ENCODE measurements at regions not wholly inside any gene's neighbourhood (a gene's known extent, or its start where the extent isn't known, plus 50 kb on each side); places are given as distances from the start of the nearest gene placed in this dataset.

- no peak overlapping the region for H3K4me3 ChIP-seq
- DNase-seq = no peak
- in situ Hi-C loops (cut with MboI; ENCODE audit: low sequenced_read_pairs in 4 of 4) (no loop called here), intact Hi-C loops (cut with DNase I; ENCODE audit: low total_unique reads) (no loop called here)
- ATAC-seq = peak in 1 of 2 donors; percentile 53
- no peaks in the 10 kb centered on the region for H3K9me3 ChIP-seq
- H3K27me3 ChIP-seq = no peaks in the 10 kb centered on the region
- H3K36me3 ChIP-seq = no peaks in the 10 kb centered on the region
- peaks cover 12 to 15% of the 10 kb centered on the region in 2 donors for H3K4me1 ChIP-seq
- TF ChIP-seq CTCF (IDR thresholded peaks at IDR 0.05 in 4 of 5, conservative IDR thresholded peaks at IDR 0.05 in 1 of 5) (no peak), POLR2A (IDR thresholded peaks at IDR 0.05) (no peak)
- H3K27ac ChIP-seq = no peak overlapping the region
Measured at GRCh38 chr10:78985973-78986818, 82.6 kb upstream of the ZMIZ1 start.

GRCh38 chr10:78991187-78991586 lies 77.6 kb upstream of the ZMIZ1 start:
- no peak overlapping the region for H3K27ac ChIP-seq
- ATAC-seq (no peak), DNase-seq (no peak)
- H3K4me3 ChIP-seq = no peak overlapping the region
- H3K4me1 ChIP-seq = peaks cover 10 to 11% of the 10 kb centered on the region in 2 donors
- no peak for TF ChIP-seq POLR2A (IDR thresholded peaks at IDR 0.05)
- no peak for TF ChIP-seq CTCF (IDR thresholded peaks at IDR 0.05 in 4 of 5, conservative IDR thresholded peaks at IDR 0.05 in 1 of 5)
- no peaks in the 10 kb centered on the region for H3K36me3 ChIP-seq
- H3K9me3 ChIP-seq = no peaks in the 10 kb centered on the region
- intact Hi-C loops (cut with DNase I; ENCODE audit: low total_unique reads) = no loop called here
- in situ Hi-C loops (cut with MboI; ENCODE audit: low sequenced_read_pairs in 4 of 4) = no loop called here
- no peaks in the 10 kb centered on the region for H3K27me3 ChIP-seq

GRCh38 chr10:78992333-78992732 lies 76.4 kb upstream of the ZMIZ1 start:
- Histone ChIP-seq H3K36me3 (no peaks in the 10 kb centered on the region), H3K4me3 (no peak overlapping the region), H3K27me3 (no peaks in the 10 kb centered on the region), H3K4me1 (peaks cover 6 to 7% of the 10 kb centered on the region in 2 donors), H3K9me3 (no peaks in the 10 kb centered on the region), H3K27ac (no peak overlapping the region)
- intact Hi-C loops (cut with DNase I; ENCODE audit: low total_unique reads) (no loop called here), in situ Hi-C loops (cut with MboI; ENCODE audit: low sequenced_read_pairs in 4 of 4) (no loop called here)
- no peak for ATAC-seq
- no peak for TF ChIP-seq CTCF (IDR thresholded peaks at IDR 0.05 in 4 of 5, conservative IDR thresholded peaks at IDR 0.05 in 1 of 5)
- TF ChIP-seq POLR2A (IDR thresholded peaks at IDR 0.05) = no peak
- no peak for DNase-seq

- intact Hi-C loops (cut with DNase I; ENCODE audit: low total_unique reads) = no loop called here
- Histone ChIP-seq H3K27me3 (no peaks in the 10 kb centered on the region), H3K27ac (no peak overlapping the region), H3K36me3 (no peaks in the 10 kb centered on the region), H3K4me1 (peaks cover 15 to 16% of the 10 kb centered on the region in 2 donors), H3K9me3 (no peaks in the 10 kb centered on the region), H3K4me3 (no peak overlapping the region)
- TF ChIP-seq POLR2A (IDR thresholded peaks at IDR 0.05) = no peak
- no peak for TF ChIP-seq CTCF (IDR thresholded peaks at IDR 0.05 in 4 of 5, conservative IDR thresholded peaks at IDR 0.05 in 1 of 5)
- DNase-seq (no peak), ATAC-seq (no peak)
- in situ Hi-C loops (cut with MboI; ENCODE audit: low sequenced_read_pairs in 4 of 4) = no loop called here
Measured at GRCh38 chr10:78993261-78993945, 75.4 kb upstream of the ZMIZ1 start.

Data from gastrocnemius medialis (tissue), 4 donors.